Keratinocyte (primary cell): ENCODE measurements at regions not wholly inside any gene's neighbourhood (a gene's known extent, or its start where the extent isn't known, plus 50 kb on each side); places are given as distances from the start of the nearest gene placed in this dataset.

Experiments used
- EZH2 ChIP-seq: IDR thresholded peaks from one replicate; pipeline ENCODE4 v1.6.1; 2012; ENCODE audit warnings: inconsistent platforms, mild to moderate bottlenecking, low read length, moderate library complexity
- TF ChIP-seq, protein P1 (sequence below), 3 experiments: IDR thresholded peaks in 1 of 3; conservative IDR thresholded peaks in 1 of 3; optimal IDR thresholded peaks in 1 of 3; 2 replicates in 2 of 3; 3 replicates in 1 of 3; pipeline versions ENCODE3 to v1.5.1; 2011; ENCODE audit warnings: low read length in 3 of 3, mild to moderate bottlenecking in 3 of 3, moderate library complexity in 2 of 3, control low read depth in 1 of 3, inconsistent platforms in 1 of 3; ENCODE audit not compliant: insufficient read depth in 2 of 3; ENCODE audit errors: extremely low read depth in 1 of 3

DNA sequence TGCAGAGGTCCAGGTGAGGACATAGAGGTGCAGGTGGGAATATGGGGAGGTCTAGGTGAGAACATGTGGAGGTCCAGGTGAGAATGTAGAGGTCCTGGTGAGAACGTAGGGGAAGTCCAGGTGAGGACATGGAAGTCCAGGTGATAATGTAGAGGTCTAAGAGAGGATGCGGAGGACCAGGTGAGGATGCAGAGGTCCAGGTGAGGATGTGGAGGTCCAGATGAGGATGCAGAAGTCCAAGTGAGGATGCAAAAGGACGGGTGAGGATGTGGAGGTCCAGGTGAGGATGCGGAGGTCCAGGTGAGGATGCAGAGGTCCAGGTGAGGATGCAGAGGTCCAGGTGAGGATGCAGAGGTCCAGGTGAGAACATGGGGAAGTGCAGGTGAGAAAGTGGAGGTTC is 133.8 kb downstream of the MRPL36 start:
- TF ChIP-seq, protein P1, sequence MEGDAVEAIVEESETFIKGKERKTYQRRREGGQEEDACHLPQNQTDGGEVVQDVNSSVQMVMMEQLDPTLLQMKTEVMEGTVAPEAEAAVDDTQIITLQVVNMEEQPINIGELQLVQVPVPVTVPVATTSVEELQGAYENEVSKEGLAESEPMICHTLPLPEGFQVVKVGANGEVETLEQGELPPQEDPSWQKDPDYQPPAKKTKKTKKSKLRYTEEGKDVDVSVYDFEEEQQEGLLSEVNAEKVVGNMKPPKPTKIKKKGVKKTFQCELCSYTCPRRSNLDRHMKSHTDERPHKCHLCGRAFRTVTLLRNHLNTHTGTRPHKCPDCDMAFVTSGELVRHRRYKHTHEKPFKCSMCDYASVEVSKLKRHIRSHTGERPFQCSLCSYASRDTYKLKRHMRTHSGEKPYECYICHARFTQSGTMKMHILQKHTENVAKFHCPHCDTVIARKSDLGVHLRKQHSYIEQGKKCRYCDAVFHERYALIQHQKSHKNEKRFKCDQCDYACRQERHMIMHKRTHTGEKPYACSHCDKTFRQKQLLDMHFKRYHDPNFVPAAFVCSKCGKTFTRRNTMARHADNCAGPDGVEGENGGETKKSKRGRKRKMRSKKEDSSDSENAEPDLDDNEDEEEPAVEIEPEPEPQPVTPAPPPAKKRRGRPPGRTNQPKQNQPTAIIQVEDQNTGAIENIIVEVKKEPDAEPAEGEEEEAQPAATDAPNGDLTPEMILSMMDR (optimal IDR thresholded peaks at IDR 0.05 in 1 of 3, IDR thresholded peaks at IDR 0.05 in 1 of 3, conservative IDR thresholded peaks at IDR 0.05 in 1 of 3; ENCODE audit: extremely low read depth in 1 of 3, insufficient read depth in 2 of 3, low read length in 3 of 3) = no peak
- TF ChIP-seq EZH2 = no peak
